Skin of body (tissue), 1 donor: ENCODE measurements at regions not wholly inside any gene's neighbourhood (a gene's known extent, or its start where the extent isn't known, plus 50 kb on each side); places are given as distances from the start of the nearest gene placed in this dataset.
"Not testable (repeated sequence)": the region's sequence is repeated elsewhere in the genome, so short reads cannot be mapped to it uniquely, and the experiment has no call there.

ENCODE experiments used
- DNase-seq: peaks from one replicate; lab custom pipeline; 2025; lab: John Stamatoyannopoulos, UW

DNA sequence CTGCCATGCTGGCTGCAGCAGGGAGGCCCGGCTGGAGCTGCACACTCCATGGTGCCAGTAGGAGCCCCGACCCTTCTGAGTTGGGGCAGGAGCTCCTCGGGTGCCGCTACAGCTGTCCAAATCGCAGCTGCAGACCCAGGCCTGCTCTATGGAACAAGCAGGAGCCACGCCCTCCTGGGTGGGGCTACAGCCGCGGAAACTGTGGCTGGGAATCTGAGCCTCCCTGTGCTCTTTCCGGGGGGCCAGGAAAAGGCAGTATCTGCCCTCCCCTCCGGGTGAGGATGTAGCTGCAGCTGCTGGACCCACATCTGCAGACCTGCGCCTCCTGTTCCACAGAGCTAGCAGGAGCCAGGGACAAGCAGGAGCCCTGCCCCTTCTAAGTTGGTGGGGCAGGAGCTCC is 278.9 kb upstream of the ACTBL2 start:
- no peak for DNase-seq

DNA sequence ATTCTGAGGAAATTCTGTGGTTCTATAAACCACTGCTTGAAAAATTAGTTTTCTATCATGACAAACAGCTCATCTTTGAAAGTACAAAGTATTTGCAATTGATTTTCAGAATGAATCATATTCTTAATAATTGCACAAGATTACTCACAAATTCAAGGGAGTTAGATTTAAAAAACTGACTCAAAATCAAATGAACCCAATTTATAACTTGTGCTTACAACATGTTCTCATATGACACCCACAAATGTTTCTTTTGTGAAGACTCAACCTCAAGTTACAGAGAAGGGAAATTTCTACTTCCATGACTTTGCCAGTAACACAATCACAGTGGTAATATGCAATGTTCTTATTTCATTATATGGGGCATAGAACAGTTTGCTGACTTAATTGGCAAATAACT is 272.0 kb upstream of the ACTBL2 start:
- no peak for DNase-seq

DNA sequence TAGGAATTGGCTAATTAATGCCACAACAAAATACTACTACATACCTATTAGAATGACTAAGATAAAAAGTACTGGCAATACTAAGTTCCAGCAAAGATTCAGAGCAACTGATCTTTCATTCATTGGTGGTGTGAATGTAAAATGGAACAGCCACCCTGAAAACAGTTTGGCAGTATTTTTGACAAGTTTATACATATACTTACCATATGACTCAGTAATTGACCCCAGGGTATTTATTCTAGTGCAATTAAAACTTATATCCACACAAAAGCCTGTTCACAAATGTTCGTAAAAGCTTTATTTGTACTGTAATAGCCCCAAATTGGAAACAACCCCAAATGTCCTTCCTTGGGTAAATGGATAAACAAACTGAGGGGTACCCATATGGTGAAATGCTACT is 270.8 kb upstream of the ACTBL2 start:
- no peak for DNase-seq

DNA sequence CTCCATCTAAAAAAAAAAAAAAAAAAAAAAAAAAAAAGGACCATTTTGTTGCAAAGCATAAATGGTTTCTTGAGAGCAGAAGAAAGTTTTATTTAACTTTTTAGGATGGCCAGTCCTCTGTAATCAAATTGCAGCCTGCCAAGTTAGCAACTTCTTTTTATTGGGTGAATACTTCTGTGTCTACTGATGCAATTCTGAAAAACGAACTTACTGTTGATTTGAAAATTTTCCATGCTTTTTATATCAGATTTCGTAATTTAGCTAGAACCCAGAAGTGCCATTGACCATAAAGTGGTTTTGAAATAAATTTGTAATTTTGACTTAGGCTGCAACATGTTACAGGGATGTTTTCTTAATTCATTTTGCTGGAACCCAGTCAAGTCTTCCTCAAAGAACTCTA is 269.1 kb upstream of the ACTBL2 start:
- DNase-seq, result no peak

DNA sequence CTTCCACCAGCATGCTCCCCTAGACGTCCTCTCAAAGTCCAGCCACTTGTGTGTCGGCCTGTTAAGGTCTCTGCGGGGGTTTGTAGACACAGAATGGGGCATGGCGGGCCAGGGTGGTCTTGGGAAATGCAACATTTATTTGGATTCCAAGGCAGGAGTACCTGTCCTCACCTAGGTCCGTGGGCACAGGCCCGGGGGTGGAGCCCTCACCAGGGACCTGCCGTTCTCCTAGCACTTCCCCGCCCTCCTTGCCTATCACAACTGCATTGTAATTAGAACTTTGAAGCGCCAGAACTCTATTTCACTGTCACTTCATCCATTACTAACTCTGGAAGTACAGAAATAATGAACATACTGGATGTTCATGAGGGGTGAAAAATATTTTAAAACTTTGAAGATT is 268.3 kb upstream of the ACTBL2 start:
- no peak for DNase-seq

DNA sequence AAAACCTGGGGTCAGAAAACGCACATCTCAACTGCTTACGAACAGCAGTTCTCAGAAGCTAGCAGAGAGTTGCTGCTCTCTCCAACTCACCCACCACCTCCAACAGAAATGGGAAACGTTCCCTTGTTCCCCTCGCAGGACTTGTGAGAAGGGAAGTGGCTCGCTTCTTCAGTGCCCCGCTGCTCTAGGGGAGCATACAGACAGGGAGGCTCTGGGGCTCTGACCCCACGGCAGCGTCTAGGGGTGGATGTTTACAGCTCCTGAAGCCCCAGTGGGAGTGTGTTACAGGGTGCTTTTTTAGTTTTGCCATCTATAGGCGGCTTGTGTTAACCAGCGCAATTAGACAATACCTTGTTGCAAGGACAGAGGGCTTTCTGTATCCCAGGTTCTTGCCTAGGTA is 267.7 kb upstream of the ACTBL2 start:
- DNase-seq, result no peak

DNA sequence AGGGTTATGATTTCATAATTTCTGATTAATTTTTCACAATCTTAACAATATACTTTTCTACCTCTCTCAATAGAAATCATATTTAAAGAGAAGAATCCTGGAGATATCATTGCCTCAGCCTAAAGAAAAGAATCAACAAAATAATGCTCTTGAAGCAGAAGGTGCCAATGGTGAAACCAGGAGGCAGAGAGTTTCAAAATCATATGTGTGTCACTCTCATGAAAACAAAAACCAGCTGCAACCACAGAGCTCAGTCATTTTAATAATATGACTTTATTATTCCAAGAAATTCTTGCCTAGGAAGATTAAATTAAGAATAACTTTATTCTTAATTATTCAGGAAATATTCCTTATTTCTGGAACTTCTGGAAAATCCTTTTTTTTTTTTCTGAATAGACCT is 266.8 kb upstream of the ACTBL2 start:
- DNase-seq, result no peak

DNA sequence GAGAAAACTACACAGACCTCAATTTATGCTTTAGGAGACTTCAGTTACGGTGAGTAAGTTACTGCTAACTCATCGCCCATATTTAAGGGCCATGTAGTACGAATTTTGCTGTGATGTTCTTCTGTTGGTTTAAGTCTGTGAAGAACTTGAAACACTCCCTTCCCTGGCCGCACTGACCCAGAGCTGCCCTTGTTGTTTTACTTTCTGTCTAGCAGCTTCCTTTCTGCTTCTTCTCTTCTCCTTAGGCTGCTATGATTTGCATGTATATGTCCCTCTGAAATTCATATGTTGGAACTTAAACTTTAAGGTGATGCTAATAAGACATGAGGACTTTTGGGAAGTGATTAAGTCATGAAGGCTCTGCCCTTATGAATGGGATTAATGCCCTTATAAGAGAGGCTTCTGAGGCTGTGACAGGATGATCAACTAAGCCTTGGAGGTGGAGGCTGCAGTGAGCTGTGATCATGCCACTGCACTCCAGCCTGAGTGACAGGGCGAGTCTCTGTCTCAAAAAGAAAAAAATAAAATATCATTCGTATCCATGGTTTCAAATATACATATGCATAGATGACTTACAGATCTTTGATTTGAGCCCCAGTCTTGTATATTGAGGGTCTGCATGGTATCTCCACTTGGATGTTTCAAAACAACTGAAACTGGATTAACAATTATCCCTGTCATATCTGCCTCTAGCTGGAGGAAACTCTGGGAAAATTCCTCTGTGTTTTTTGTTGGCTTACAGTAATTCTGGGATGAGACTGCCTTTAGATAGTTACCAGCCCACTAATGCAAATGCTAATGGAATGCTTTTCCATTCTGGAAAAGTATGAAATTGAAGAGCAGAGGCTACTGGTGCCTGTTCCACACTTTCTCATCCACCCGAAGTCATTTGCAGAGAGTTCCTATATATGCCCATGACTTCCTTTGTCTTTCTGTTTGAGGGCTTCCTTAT is 263.4 kb upstream of the ACTBL2 start:
- DNase-seq, result no peak

DNA sequence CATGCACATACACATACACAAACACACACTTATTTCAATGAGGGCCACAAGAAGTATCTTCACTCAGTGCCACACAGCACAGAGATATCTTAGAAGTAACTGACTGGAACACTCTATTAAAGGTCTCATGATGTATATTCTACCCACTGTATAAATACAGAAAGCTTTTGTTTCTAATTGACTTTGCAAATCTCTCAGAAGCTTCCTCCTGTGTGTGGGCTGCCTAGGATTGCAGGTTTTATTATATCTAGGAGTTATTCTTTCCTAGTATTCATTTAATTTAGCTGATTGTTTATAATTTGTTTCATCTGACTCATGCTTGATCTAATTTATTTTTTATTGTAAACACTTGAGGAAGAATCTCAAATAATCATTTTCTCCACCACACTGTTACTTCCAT is 262.4 kb upstream of the ACTBL2 start:
- no peak for DNase-seq

DNA sequence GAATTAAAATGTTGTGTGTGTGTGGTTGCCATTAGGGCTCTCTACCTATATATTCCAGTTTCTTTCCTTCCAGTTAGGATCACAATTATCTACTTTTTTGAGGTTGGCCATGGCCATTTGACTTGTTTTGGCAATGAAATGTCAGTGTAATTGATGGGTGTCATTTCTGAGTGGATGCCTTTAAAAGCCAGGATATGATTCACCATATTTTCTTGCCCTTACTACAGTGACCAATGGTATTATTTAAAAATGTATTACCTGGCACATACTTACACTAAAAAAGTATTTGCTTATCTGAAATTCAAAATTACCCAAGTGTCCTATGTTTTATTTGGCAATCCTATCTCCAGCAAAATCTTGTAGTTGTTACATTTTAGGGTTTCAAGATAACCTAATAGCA is 258.7 kb upstream of the ACTBL2 start:
- no peak for DNase-seq

DNA sequence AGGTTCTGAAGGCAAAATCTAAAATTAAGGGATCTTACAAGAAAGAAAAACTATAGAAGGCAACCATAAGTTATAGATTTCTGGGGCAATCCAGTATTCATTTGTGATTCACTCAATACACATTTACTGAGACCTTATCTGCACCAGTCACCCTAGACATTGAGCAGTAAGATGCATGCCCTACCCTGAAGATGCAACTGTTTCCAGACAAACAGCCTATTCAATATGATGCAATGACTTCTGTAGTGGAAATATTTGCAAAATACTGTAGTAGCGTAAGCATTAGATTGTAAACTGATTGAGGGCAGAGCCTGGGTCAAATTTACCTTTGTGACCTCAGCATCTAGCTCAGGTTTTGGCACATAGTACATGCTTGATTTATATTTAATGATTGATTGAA is 256.2 kb upstream of the ACTBL2 start:
- DNase-seq, result no peak

DNA sequence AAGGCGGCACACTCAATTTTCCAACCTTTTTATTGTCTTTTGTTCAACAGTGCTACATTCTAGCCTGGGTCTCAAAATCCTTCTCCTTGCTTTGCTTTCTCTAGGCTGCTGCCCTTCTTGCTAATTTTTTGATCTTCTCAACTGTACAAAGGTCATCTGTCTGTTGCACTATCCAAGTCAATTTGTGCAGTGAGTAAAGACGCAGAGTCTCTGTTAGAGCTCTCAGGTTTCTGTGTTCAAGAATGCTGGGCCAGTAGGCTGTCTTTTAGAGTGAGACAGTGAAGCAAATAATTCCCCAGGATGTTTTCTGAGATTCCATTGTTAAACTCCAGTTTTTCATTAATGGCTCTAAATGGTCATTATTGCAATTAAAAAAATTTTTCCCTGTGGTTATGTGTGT is 255.7 kb upstream of the ACTBL2 start:
- DNase-seq, result no peak

DNA sequence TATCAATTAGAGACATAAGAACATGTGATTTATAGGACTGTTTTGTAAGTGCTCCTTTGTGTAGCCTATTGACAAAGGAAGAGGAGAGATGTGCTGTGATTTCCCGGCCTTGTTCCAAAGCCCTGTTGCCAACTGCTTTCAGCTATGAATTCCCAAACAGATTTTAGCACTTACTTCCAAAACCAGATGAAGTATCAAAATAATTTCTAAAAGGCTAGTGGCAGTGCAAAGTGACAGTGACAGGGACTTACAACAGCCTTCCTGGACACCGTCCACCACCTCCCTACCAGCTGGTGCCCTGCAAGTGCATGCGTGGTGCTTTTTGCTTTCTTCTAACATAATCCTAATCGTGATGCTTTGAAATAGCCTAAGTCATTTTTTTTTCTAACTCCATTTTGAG is 254.1 kb upstream of the ACTBL2 start:
- peak; percentile 16 for DNase-seq

DNA sequence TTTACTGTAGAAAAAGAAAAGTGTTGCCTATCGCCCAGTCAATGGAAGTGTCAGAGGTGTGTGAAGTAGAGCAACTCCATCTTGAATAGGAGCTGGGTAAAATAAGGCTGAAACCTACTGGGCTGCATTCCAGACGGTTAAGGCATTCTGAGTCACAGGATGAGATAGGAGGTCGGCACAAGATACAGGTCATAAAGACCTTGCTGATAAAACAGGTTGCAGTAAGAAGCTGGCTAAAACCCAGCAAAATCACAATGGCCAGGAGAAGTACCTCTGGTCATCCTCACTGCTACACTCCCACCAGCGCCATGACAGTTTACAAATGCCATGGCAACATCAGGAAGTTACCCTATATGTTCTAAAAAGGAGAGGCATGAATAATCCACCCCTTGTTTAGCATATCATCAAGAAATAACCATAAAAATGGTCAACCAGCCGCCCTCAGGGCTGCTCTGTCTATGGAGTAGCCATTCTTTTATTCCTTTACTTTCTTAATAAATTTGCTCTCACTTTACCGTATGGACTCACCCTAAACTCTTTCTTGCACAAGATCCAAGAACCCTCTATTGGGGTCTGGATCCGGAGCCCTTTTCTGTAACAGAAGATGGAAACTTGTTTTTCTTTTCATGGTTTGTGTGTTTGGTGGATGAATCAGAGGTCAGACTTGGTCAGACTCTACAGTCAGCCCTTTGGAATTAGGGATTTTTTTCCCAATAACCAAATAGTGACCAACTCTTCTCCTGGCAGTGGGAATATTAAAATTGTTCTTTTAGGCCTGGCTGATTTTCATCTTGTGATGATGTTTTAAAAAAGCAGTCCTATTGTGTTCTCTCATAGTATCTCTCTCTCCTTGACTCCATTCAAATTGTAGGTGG is 252.9 kb upstream of the ACTBL2 start:
- DNase-seq, result not testable (repeated sequence)

DNA sequence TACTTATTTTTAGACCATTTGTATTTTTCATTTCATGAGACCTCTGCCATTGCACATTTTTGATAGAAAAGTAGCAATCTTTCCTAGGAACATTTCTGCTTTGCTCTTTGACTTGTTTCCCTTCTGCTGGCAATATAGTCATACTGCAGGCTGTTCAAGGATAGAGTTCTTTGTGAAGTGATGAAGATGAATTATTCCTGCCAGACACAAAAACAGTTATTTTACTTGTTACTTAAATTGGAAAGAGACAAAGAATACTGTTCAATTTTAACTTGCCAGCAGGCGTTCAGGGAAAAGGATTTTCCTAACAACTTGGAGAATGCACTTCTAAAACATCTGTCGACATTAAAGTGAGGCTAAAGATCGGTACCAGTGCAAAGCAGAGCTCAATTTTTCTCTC is 251.7 kb upstream of the ACTBL2 start:
- no peak for DNase-seq

DNA sequence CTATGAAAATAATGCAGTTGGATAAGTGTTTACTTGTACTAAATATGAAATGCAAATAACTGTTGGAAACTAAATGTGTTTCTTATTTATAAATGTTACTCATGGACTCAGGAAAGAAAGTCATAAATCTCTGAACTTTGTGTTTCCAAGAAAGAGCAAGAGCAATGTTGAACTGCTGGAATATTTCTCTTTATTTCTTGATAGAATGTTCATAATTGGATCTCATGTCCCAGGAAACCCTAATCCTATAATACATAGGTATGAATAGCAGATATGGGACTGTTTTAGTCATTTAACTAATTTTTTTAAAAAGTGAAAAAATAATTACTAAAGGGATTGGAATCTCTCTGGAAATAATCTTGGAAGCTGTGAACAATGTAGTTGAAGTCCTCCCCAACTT is 245.0 kb upstream of the ACTBL2 start:
- peak; percentile 15 for DNase-seq

DNA sequence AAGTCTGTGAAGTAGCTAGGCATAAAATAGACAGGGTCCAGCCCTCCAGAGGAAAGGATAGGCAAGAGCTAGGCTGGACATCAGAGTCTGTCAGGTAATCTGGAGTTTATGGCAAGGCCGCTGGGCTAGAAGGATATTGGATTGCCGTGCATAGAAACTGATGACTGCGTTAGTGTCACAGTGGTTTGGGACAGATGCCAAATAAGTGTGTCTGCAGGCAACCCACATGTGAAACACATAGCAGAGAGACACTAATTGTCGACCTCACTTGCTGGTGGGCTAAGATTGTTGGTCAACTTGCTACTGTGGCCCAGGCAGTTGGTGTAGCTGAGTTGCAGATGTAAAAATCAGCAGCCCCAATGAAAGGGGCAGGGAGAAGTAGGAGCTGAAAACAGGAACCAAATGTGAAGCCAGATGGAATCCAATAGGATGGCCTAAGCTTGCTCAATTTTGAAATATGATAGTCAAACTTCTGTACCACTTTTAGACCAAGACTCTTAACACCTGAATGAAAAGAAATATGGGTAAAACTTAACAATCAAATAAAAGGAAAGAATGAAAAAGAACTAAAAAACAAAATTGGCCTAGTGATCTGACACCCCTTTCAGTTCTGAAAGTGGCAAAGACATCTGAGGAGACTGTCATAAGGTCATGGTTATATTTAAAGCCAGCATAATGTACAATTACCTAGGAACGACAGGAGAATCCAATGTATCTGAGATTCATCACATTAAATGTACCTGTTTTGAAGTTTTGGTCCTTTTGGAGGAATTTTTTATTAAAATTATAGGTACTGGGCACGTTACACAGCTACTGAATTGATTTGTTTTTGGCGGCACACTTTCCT is 243.3 kb upstream of the ACTBL2 start:
- DNase-seq, result peak; percentile 4

DNA sequence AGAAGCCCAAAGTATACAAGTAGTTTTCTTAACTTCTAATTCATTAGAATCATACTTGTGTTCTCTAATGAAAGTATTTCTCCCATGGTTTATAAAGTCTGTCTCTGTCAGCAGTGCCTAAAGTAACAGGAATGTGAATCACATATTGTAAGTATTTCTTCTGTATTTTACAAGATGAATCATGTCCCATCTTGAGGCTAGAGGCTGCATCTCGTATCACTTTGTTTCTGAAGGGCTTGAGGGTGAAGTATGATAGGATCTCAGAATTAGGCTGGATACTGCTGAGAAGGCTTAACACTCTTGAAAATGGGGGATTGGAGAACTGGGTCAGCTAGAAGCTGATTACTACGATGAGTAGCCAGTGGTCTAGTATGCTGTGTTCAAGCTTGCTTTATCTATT is 242.2 kb upstream of the ACTBL2 start:
- no peak for DNase-seq

DNA sequence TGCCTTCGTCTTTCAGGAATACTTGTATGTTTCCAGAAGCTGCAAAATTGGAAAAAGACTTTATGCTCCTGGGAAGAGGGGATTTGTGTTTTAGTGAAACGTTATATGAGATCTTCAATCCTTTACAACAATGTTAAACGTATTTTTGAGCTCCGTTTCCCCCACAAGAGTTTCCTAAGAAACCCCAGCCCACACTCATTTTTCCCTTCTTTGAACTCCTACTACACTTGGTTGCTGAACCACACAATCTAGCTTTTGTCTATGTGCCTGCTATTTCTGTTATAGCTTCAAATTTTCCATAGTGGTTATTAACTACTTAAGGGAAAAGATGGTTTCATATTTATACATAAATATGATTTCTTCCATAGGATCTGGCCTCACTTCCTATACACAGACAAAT is 238.6 kb upstream of the ACTBL2 start:
- DNase-seq, result peak; percentile 8

DNA sequence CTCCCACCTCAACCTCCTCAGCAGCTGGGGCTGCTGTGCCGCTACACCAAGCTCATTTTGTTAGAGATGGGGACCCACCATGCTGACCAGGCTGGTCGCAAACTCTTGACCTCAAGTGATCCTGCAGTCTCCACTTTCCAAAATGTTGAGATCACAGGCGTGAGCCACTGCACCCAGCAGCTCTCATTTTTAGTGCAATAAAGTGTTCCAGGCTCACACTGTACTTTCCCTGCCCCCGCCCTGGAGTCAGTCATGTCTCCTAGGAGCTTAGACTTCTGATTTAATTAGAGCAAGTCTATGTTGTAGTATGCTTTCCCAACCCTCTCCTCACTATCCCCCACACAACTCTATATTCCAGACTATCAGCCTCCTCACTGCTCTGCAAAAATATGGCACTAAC is 238.0 kb upstream of the ACTBL2 start:
- no peak for DNase-seq

DNA sequence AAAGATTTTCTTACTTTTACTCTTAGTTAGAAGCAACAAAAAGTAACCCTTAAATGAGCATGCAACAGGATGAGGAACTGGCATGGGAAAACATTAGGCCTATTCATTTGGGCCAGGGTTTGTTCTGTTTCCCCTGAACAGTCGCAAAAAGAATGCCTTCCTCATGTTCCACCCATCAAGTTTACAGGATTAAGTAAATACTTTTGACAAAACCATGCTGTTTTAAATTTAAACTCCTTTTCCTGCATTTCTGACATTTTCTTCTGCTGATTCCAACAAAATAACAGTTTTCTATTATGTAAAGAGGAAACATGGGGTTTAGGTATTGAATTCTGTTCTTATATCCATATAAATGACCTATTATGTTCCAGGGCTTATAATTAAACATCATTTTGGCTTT is 236.6 kb upstream of the ACTBL2 start:
- no peak for DNase-seq

DNA sequence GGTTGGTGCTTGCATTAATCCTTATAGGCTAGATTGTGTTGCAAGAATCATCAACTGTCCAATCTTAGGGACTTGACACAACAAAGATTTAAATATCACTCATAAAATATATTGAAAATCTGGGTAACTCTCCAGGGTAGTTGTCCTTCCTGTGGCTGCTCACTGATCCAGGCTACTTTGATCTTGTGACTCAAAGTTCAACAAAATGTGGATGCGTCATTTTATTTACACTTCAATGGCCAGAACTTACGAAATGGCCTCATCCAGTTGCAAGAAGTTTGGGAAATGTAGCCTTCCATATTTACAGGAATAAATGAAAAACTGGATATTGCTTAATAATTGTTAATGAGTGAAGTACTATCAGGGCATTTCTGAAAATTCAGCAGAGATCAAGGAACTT is 235.5 kb upstream of the ACTBL2 start:
- no peak for DNase-seq
